KBM-7 (cell line): ENCODE measurements at regions not wholly inside any gene's neighbourhood (a gene's known extent, or its start where the extent isn't known, plus 50 kb on each side); places are given as distances from the start of the nearest gene placed in this dataset.

Experiments used
- DNase-seq: peaks from one replicate; pipeline ENCODE4 v3.0.0-alpha.2; 2015
- in situ Hi-C: fragments of 300-500 bp; cut with MboI; formaldehyde crosslinking; loops from 2 replicates; pipeline ENCODE4 v1.14.3; 2020; ENCODE audit warnings: low sequenced_read_pairs, low pct_unique_long_range_greater_than_20kb, mixed read lengths

- in situ Hi-C loops = no loop called here
- no peak for DNase-seq
Observed at GRCh38 chr1:81702079-81702715, 98.5 kb upstream of the ADGRL2 start.

- in situ Hi-C loops = no loop called here
- DNase-seq = no peak
Observed at GRCh38 chr1:81700728-81701470, 99.8 kb upstream of the ADGRL2 start.

GRCh38 chr1:81699234-81699633 lies 101.5 kb upstream of the ADGRL2 start:
- DNase-seq = no peak

DNA sequence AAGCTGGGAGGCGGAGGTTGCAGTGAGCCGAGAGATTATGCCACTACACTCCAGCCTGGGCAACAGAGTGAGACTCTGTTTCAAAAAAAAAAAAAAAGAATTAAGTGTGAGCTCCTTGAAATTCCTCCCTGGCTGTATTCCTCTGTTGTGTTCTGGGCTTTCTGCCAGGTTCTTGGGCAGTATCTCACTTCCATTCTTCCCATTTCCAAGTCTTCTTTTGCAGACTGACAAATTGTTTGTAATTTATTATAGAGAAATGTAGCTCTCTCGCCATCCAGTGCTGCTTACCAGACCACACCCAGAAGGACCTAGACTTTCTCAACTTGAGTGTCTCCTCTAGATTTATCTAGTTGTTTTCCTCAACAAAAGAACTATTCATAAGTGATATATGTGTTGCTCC lies 105.0 kb upstream of the ADGRL2 start:
- no peak for DNase-seq
- in situ Hi-C loops = no loop called here

More at GRCh38 chr1:81699234-81699633, 101.5 kb upstream of the ADGRL2 start:
- in situ Hi-C loops = no loop called here

GRCh38 chr1:81693316-81693715 lies 107.4 kb upstream of the ADGRL2 start:
- no peak for DNase-seq
- in situ Hi-C loops = no loop called here

GRCh38 chr1:81690676-81691453 lies 109.9 kb upstream of the ADGRL2 start:
- in situ Hi-C loops = no loop called here
- no peak for DNase-seq

GRCh38 chr1:81689531-81689941 lies 111.2 kb upstream of the ADGRL2 start:
- no peak for DNase-seq
- in situ Hi-C loops = no loop called here

DNA sequence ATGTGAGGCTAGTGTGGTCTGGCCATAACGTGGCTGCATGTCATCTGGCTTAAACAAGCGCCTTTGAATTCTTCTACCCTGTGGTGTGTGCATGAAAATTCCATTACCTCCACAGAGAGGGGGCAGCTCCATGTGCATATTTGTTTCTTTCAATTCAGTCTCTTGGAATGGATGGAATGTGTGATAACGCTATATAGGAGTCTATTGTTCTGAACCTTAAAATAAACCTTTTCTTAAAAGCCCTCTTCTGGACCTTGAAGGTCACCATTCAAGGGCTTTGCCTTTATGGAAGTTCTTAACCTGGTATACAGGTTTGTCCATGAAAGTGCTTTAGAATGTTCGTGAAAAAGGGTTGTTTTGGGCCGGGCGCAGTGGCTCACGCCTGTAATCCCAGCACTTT lies 118.2 kb upstream of the ADGRL2 start:
- no peak for DNase-seq
- in situ Hi-C loops = no loop called here

GRCh38 chr1:81681601-81682266 lies 119.0 kb upstream of the ADGRL2 start:
- DNase-seq = no peak
- in situ Hi-C loops = no loop called here

- in situ Hi-C loops = no loop called here
- DNase-seq = no peak
Observed at GRCh38 chr1:81681114-81681513, 119.6 kb upstream of the ADGRL2 start.

DNA sequence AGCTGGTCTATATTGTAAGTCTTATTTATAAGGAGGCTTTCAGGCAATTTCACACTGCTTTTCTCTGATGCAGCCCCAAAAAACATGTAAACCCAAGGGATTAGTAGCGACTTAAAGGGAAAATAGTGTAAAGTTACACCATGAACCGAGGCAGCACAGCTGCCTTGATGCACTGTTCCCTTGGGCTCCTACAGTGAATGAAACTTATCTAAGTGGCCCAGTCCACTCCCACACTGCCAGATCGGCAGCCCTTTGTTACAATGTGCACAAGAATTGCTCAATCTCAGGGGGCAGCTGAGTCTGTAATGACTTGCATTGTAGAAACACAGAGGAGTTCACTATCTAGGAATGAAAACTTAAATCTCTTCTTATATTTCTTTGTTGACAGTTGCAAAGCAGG lies 120.8 kb upstream of the ADGRL2 start:
- in situ Hi-C loops = no loop called here
- DNase-seq = no peak

GRCh38 chr1:81678779-81679178 lies 122.0 kb upstream of the ADGRL2 start:
- in situ Hi-C loops = no loop called here
- DNase-seq = no peak

- no peak for DNase-seq
- in situ Hi-C loops = no loop called here
Observed at GRCh38 chr1:81672766-81673165, 128.0 kb upstream of the ADGRL2 start.

GRCh38 chr1:81671038-81671437 lies 129.7 kb upstream of the ADGRL2 start:
- in situ Hi-C loops = no loop called here
- DNase-seq = no peak

- no peak for DNase-seq
Observed at GRCh38 chr1:81670286-81670685, 130.4 kb upstream of the ADGRL2 start.

GRCh38 chr1:81666586-81666985 lies 134.1 kb upstream of the ADGRL2 start:
- no peak for DNase-seq
- in situ Hi-C loops = no loop called here

More at GRCh38 chr1:81670286-81670685, 130.4 kb upstream of the ADGRL2 start:
- in situ Hi-C loops = no loop called here

- no peak for DNase-seq
- in situ Hi-C loops = no loop called here
Observed at GRCh38 chr1:81664341-81664740, 136.4 kb upstream of the ADGRL2 start.

DNA sequence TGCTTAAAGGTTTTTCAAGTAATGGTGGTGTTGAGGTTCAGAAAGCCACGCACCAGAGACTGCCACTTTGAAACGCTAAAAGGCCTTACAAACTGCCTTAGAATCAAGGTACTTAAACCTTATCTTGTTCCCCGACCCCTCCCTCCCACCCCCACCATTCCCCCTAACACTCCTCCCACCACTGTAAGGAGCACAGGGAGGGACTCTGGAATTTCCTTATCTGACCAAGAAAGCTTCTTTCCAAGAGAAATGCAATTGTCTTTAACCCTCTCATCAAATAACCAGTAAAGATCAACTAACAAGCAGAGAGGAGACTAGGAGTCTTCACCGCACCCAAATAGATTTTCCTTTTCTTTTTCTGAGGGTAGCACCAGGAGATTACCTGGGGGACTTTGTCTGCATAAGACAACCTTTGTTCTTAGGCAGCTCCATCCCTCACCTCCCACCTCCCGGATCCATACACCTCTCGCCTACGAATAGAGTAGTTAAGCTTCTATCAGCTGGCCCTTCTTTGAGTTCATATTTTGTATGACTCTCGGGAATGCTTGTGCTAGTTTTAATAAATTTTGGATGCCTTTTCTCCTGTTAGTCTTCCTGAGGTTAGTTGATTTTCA lies 137.7 kb upstream of the ADGRL2 start:
- no peak for DNase-seq
- in situ Hi-C loops = no loop called here

DNA sequence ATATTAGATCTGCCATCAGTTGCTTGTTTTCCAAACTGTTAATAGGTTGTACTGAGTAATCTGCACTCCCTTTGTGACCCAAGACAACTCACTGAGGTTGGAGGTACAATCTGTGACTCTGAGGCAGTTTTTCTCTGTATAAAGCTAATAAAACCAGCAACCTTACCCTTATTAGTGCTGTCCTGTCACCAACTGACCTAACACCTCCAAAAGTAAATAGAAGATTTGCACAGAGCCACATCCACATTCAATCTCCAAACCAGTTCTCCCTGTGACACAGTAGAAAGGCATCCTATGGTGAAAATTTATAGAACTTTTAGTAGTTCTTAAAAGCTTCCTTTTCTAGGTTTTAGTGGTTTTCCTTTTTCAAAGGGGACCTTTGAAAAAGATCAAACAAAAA lies 140.4 kb upstream of the ADGRL2 start:
- in situ Hi-C loops = no loop called here
- no peak for DNase-seq
